Psoas muscle (tissue), 7 donors: ENCODE measurements at regions not wholly inside any gene's neighbourhood (a gene's known extent, or its start where the extent isn't known, plus 50 kb on each side); places are given as distances from the start of the nearest gene placed in this dataset.

Experiments used
- ATAC-seq, 4 donors: fragments of 200-7000 bp; cut with Tn5 transposase; one replicate each; pipeline ENCODE4 v1.9.1; 2020; ENCODE audit warnings: moderate library complexity in 3 of 4, mild to moderate bottlenecking in 2 of 4
- DNase-seq, 2 donors: peaks; one replicate each; pipeline ENCODE4 v3.0.0-alpha.2; 2020
- H3K27ac ChIP-seq: fragments of 200-600 bp; one replicate; pipeline ENCODE4 v1.8.0; 2022
- H3K27me3 ChIP-seq, 3 donors: fragments of 200-600 bp in 1 of 3; one replicate each; pipeline versions ENCODE4 v1.6.1 to v1.8.0; 2013 to 2022; ENCODE audit warnings: low read length in 2 of 3, mild to moderate bottlenecking in 2 of 3, moderate library complexity in 1 of 3; ENCODE audit not compliant: insufficient read depth in 3 of 3
- H3K36me3 ChIP-seq, 2 donors: fragments of 200-600 bp in 1 of 2; one replicate each; pipeline versions ENCODE4 v1.6.1 to v1.8.0; 2013 to 2022; ENCODE audit warnings: low read depth in 1 of 2, mild to moderate bottlenecking in 1 of 2, moderate library complexity in 1 of 2; ENCODE audit not compliant: insufficient read depth in 1 of 2
- H3K4me1 ChIP-seq: fragments of 200-600 bp; one replicate; pipeline ENCODE4 v1.8.0; 2022
- H3K4me3 ChIP-seq: fragments of 200-600 bp; one replicate; pipeline ENCODE4 v1.8.0; 2022; ENCODE audit warnings: mild to moderate bottlenecking
- H3K9me3 ChIP-seq: fragments of 200-600 bp; one replicate; pipeline ENCODE4 v1.8.0; 2022
- CTCF ChIP-seq: fragments of 200-600 bp; IDR thresholded peaks from one replicate; pipeline ENCODE4 v1.8.0; 2022; ENCODE audit warnings: antibody characterized with exemption
- WGBS, 3 donors: extraction: QIAGEN DNeasy Blood & Tissue Kit; methylation state at CpG; one replicate each; pipeline versions ENCODE4 v1.1.6 to v1.1.7; 2013; 5-methylcytosine and 5-hydroxymethylcytosine counted together
- intact Hi-C, 2 donors: fragments of 100-400 bp; cut with DNase I; formaldehyde crosslinking; loops; one replicate each; pipeline versions ENCODE4 v1.11.0 to v1.14.2; 2022
- donor health status: healthy with polysubstance abuse.
- donor health status: DM: no; HTN: no; CAD: no; lungs with moderate emphysema.
- donor health status: Bipolar disorder and iron deficiency.
- donor health status: healthy.
- donor health status: DM: yes; HTN: yes; CAD: no.
- donor health status: DM: no; HTN: no; CAD: no.
- donor health status: DM: yes; HTN: yes; CAD: no.

DNA sequence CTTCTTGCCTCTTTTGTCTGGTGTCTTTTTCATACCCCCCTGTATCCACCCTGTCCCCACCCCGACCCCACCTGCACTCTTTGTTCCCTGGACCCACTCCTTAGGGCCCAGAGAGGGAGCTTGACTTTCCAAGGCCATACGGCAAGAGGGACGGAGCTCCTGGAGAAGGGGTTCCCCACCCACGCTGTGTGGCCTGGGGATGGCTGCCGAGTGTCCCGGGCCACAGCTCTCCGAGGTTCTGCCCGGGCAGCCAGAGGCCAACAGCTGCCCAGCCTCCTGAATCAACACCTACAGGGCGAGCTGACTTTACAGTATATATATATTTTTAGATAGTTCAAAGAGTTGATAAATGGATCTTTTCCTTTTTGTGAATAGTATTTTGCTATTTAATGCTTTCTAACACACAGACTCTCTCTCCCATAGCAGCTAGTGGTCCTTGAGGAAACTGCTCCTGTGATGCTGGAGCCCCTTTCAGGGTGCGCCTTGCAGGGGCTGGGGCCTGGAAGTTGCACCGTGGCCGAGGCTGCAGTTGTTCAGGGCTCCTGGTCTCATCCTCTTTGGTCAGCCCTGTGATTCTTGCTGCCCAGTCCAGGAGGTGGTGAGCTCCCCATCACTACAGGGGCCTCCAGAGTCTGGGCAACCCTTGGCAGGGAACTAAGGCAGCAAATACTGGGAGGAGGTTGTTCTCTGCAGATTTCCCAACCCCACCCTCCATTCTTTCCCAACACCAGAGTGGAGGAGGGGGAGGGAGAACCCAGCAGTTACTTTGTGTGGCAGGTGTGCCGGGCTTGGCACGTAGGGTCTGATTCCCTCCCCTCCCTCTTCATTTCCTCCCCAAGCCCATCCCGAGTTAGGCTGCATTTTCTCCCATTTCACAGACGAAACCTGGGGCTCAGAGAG is 321.6 kb downstream of the PTPRU start:
- H3K27ac ChIP-seq: no peak overlapping the region
- 73 to 81% (median 73%) methylated on average over 16 of the region's 16 CpGs for WGBS, 3 donors
- no peak for TF ChIP-seq CTCF
- ATAC-seq (no peak), DNase-seq (no peak)
- no peak overlapping the region for H3K4me3 ChIP-seq
- peaks cover under 1% of the 10 kb centered on the region for H3K9me3 ChIP-seq
- intact Hi-C loops: no loop called here
- H3K36me3 ChIP-seq: no peaks in the 10 kb centered on the region
- H3K27me3 ChIP-seq: peaks cover 0 to 4% (median 0%) of the 10 kb centered on the region in 3 donors
- no peaks in the 10 kb centered on the region for H3K4me1 ChIP-seq

GRCh38 chr1:29557066-29557465 is 320.7 kb downstream of the PTPRU start:
- no peak for ATAC-seq
- no peak for TF ChIP-seq CTCF
- Histone ChIP-seq H3K27ac (no peak overlapping the region), H3K36me3 (no peaks in the 10 kb centered on the region), H3K27me3 (peaks cover 0 to 4% (median 0%) of the 10 kb centered on the region in 3 donors), H3K4me3 (no peak overlapping the region), H3K9me3 (no peaks in the 10 kb centered on the region), H3K4me1 (no peaks in the 10 kb centered on the region)
- intact Hi-C loops: no loop called here
- DNase-seq: no peak
- 50 to 64% (median 60%) methylated on average over 5 of the region's 5 CpGs for WGBS, 3 donors

DNA sequence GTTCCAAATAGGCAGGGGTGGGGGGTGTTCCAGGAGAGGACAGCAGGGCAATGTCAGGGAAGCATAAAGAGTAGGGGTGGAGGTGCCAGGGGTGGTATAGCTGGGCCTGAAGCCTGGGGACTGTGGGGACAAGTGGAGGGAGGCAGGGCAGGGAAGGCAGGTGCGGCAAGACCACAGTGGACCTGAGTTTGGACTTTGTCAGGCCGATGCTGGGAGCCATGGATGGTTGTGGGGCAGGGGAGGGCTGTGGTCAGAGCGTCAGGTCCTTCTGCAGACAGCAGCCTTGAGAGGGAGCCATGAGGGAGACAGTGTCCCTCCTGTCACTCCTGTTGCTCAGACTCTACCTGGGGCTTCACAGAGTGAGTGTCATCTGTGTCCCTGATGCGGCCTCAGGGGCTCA is 320.3 kb downstream of the PTPRU start:
- no peak overlapping the region for H3K27ac ChIP-seq
- WGBS, 3 donors: 69 to 74% (median 72%) methylated on average over 4 of the region's 4 CpGs
- H3K9me3 ChIP-seq: no peaks in the 10 kb centered on the region
- intact Hi-C loops: no loop called here
- peaks cover 0 to 4% (median 0%) of the 10 kb centered on the region in 3 donors for H3K27me3 ChIP-seq
- no peak overlapping the region for H3K4me3 ChIP-seq
- H3K4me1 ChIP-seq: no peaks in the 10 kb centered on the region
- no peak for TF ChIP-seq CTCF
- ATAC-seq (no peak), DNase-seq (no peak)
- H3K36me3 ChIP-seq: no peaks in the 10 kb centered on the region

GRCh38 chr1:29555043-29555620 is 318.8 kb downstream of the PTPRU start:
- ATAC-seq (no peak), DNase-seq (no peak)
- Histone ChIP-seq H3K9me3 (no peaks in the 10 kb centered on the region), H3K4me1 (no peaks in the 10 kb centered on the region), H3K27ac (no peak overlapping the region), H3K27me3 (peaks cover 0 to 9% (median 0%) of the 10 kb centered on the region in 3 donors), H3K36me3 (no peaks in the 10 kb centered on the region), H3K4me3 (no peak overlapping the region)
- intact Hi-C loops: no loop called here
- TF ChIP-seq CTCF: no peak
- whole genome bisulfite sequencing, 3 donors: 81 to 87% (median 85%) methylated on average over 10 of the region's 10 CpGs
